Progenitor cell of endocrine pancreas (in vitro differentiated cells): ENCODE measurements at regions not wholly inside any gene's neighbourhood (a gene's known extent, or its start where the extent isn't known, plus 50 kb on each side); places are given as distances from the start of the nearest gene placed in this dataset.

Source experiments
- DNase-seq: peaks from one replicate; pipeline ENCODE4 v3.0.0; 2021; ENCODE audit warnings: low spot score; ENCODE audit not compliant: unreplicated experiment
- H3K27ac Mint-ChIP-seq: 2 replicates; pipeline ENCODE4 v1.8.0; 2021; ENCODE audit warnings: mild to moderate bottlenecking, moderate library complexity, mixed read lengths
- H3K27me3 Mint-ChIP-seq: 2 replicates; pipeline ENCODE4 v1.8.0; 2021; ENCODE audit warnings: mixed read lengths
- H3K36me3 Mint-ChIP-seq: 2 replicates; pipeline ENCODE4 v1.8.0; 2022; ENCODE audit warnings: mixed read lengths; ENCODE audit not compliant: insufficient read depth
- H3K4me1 Mint-ChIP-seq: 2 replicates; pipeline ENCODE4 v1.8.0; 2021; ENCODE audit warnings: low read depth, mixed read lengths
- H3K4me3 Mint-ChIP-seq: 2 replicates; pipeline ENCODE4 v1.8.0; 2021; ENCODE audit warnings: low read depth, mild to moderate bottlenecking, moderate library complexity, mixed read lengths
- H3K9me3 Mint-ChIP-seq: 2 replicates; pipeline ENCODE4 v1.8.0; 2021; ENCODE audit warnings: low read depth, mixed read lengths
- CTCF ChIP-seq: fragments of 200-600 bp; sonication (generic); IDR thresholded peaks from one replicate; pipeline ENCODE4 v1.5.0; 2021; ENCODE audit warnings: antibody characterized with exemption, mild to moderate bottlenecking; ENCODE audit not compliant: unreplicated experiment

DNA sequence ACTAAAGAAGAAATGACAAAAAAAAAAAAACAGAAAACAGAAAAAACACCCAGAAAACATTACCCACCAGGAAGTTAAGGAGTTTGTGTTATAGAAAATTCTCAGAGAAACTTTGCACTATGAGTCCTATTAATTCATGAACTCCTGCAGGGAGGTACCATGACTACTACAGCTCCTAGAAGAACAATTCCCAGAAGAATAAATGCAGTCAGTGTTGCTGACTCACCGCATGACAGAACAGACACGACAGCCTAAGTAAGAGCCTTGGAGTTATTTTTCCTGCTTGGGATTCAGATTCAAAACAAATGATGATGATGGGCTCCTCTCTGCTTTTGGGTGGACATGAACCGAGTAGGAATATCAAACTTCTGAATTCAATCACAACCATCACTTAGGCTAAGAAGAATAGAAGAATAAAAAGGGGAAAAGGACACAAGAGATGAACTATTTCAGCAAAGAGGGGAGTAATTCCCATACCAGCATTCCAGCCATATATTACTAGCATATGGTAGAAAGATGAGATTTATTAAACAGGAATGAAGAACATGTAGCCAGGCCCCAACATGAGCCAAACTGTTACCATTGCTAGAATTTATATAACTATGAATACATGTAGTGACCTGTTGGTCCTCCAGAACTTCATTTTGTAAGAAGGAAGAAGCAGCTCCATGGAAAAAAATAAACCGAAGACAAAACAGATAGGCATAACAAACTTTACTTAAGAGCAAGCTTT, 209.6 kb upstream of the PDE4D start:
- no peak for DNase-seq
- H3K9me3 Mint-ChIP-seq, result peaks cover 15% of the 10 kb centered on the region
- no peak overlapping the region for H3K27ac Mint-ChIP-seq
- no peaks in the 10 kb centered on the region for H3K4me1 Mint-ChIP-seq
- H3K4me3 Mint-ChIP-seq, result no peak overlapping the region
- peaks cover 1% of the 10 kb centered on the region for H3K36me3 Mint-ChIP-seq
- no peaks in the 10 kb centered on the region for H3K27me3 Mint-ChIP-seq
- TF ChIP-seq CTCF, result no peak

DNA sequence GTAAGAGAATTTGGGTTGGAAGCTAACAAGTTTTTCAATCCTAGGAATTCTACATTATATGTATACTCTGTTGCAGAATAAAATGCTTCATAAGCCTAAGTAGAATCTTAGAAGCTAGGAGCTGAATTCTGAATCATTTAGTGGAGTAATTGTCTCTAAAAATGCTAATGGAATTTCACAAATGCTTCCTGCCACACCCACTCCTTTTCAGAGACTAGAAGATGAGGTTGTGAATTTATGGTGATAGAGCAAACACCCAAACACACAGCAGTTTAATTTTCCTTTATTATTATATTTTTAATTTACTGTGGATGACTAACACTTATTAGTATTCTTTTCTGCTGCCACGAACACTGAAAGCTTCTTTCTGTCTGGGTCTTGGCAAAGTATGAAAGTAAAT, 208.0 kb upstream of the PDE4D start:
- DNase-seq, result no peak
- H3K4me3 Mint-ChIP-seq, result no peak overlapping the region
- H3K36me3 Mint-ChIP-seq, result peaks cover 1% of the 10 kb centered on the region
- H3K4me1 Mint-ChIP-seq, result no peaks in the 10 kb centered on the region
- TF ChIP-seq CTCF, result no peak
- no peak overlapping the region for H3K27ac Mint-ChIP-seq
- H3K9me3 Mint-ChIP-seq, result peaks cover 12% of the 10 kb centered on the region
- no peaks in the 10 kb centered on the region for H3K27me3 Mint-ChIP-seq

- H3K9me3 Mint-ChIP-seq, result peaks cover 7% of the 10 kb centered on the region
- no peak for TF ChIP-seq CTCF
- H3K27me3 Mint-ChIP-seq, result no peaks in the 10 kb centered on the region
- no peaks in the 10 kb centered on the region for H3K4me1 Mint-ChIP-seq
- H3K4me3 Mint-ChIP-seq, result no peak overlapping the region
- H3K36me3 Mint-ChIP-seq, result no peaks in the 10 kb centered on the region
- H3K27ac Mint-ChIP-seq, result no peak overlapping the region
- DNase-seq, result no peak
Observed at GRCh38 chr5:60092671-60093422, 199.3 kb upstream of the PDE4D start.

- TF ChIP-seq CTCF, result no peak
- Mint-ChIP-seq H3K9me3 (peaks cover 13% of the 10 kb centered on the region), H3K36me3 (no peaks in the 10 kb centered on the region), H3K27ac (no peak overlapping the region), H3K4me3 (no peak overlapping the region), H3K27me3 (no peaks in the 10 kb centered on the region), H3K4me1 (peaks cover 2% of the 10 kb centered on the region)
- DNase-seq, result no peak
Observed at GRCh38 chr5:60086583-60086982, 193.1 kb upstream of the PDE4D start.

DNA sequence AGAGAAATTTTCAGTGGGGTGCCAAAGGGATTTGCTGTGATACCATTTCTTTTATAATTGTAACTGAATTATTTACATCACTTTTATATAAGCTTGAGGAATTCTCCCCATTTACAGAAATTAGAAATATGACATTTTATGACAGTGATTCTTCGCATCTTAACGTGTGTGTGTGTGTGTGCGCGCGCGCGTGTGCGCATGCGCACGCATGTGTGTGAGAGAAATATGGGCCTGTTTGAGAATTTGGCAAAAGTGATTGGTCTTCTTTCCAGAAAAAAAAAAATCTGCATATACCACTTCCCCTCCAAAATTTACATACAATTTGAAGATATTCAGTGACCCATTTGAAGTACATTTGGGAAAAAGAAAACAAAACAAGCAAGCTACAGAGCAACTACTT, 190.7 kb upstream of the PDE4D start:
- H3K9me3 Mint-ChIP-seq, result peaks cover 27% of the 10 kb centered on the region
- TF ChIP-seq CTCF, result no peak
- DNase-seq, result no peak
- H3K4me1 Mint-ChIP-seq, result peaks cover 2% of the 10 kb centered on the region
- H3K4me3 Mint-ChIP-seq, result no peak overlapping the region
- no peak overlapping the region for H3K27ac Mint-ChIP-seq
- no peaks in the 10 kb centered on the region for H3K27me3 Mint-ChIP-seq
- H3K36me3 Mint-ChIP-seq, result no peaks in the 10 kb centered on the region
